ENCODE measurements at regions not wholly inside any gene's neighbourhood (a gene's known extent, or its start where the extent isn't known, plus 50 kb on each side); places are given as distances from the start of the nearest gene placed in this dataset.

DNA sequence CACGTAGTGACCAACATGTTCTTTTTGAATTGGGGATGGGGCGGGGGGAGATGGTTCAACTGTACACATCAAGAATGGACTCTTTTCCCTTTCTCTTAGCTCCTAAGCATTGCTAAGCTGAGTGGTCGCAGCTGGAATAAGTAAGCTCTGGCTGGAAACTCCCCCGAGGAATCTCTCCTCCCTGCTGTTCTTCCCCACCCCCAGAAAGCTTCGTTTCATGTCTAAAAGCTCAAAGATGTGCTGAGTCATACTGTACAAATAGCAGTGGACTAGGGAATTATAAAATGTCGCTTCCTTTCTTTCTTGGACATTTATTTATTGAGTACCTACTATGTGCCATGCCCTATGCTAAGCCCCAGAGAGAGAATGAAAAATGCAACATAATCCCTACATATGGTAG is 191.1 kb upstream of the ADO start:
- H3K4me3 ChIP-seq (ENCODE audit: low read depth, low read length) = no peak overlapping the region
- TF ChIP-seq, protein P1, sequence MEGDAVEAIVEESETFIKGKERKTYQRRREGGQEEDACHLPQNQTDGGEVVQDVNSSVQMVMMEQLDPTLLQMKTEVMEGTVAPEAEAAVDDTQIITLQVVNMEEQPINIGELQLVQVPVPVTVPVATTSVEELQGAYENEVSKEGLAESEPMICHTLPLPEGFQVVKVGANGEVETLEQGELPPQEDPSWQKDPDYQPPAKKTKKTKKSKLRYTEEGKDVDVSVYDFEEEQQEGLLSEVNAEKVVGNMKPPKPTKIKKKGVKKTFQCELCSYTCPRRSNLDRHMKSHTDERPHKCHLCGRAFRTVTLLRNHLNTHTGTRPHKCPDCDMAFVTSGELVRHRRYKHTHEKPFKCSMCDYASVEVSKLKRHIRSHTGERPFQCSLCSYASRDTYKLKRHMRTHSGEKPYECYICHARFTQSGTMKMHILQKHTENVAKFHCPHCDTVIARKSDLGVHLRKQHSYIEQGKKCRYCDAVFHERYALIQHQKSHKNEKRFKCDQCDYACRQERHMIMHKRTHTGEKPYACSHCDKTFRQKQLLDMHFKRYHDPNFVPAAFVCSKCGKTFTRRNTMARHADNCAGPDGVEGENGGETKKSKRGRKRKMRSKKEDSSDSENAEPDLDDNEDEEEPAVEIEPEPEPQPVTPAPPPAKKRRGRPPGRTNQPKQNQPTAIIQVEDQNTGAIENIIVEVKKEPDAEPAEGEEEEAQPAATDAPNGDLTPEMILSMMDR (IDR thresholded peaks at IDR 0.05; ENCODE audit: insufficient read depth, low read length) = no peak
- peak; percentile 48 for DNase-seq (ENCODE audit: low read depth)

DNA sequence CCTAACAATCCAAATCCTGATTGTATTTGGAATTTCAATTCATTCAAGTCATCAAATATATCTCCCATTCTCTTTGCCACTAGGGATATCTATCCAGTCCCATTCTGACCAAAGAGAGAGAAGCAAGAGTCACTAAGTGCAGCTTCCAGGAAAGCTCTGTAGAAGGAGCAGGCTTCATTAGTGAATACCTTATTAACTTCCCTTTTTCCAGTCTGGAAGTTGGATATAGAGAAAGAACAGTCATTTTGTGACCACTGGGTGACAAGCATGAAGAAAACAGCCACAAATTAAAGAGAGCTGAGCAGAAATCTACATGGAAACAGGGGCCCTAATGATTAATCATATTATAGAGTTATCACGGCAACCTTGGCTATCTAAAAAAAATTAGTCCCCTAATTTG is 190.7 kb upstream of the ADO start:
- TF ChIP-seq, protein P1 (IDR thresholded peaks at IDR 0.05; ENCODE audit: insufficient read depth, low read length) = no peak
- DNase-seq (ENCODE audit: low read depth) = no peak
- no peak overlapping the region for H3K4me3 ChIP-seq (ENCODE audit: low read depth, low read length)

DNA sequence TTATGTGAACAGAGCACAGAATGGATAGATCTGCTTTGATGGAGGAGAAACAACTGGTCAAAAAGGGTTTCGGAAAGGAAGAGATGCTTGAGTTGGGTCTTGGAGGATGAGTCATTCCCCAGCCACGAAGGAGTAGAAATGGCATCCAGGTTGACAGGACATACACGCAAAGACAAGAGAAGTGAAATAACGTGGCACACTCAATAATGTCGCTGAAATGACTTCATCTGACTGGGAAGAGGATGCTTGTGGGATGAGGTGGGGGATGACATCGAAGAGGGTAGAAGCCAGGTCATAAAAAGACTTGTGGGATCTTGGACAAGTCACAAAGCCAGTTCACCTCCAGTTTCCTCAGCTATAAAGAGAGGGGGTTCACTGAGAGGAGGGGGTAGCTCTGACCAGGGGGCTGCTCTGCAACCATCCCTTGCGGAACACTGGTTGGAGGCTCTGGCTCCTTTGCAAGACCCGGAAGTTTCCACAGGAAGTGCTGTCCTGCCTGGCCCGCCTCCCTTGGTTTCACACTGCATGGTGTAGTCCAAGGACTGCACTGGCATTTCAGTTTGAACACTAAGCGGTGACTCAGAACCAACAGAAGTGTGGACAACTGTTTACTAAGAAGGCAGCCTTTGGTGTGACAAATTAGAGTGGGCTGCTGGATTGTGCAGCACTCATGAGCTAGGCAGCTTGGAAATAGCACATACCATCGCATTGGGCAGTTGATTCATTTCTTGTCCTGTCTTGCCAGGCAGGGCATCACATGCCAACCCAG is 189.9 kb upstream of the ADO start:
- TF ChIP-seq, protein P1 (IDR thresholded peaks at IDR 0.05; ENCODE audit: insufficient read depth, low read length) = no peak
- H3K4me3 ChIP-seq (ENCODE audit: low read depth, low read length) = no peak overlapping the region
- no peak for DNase-seq (ENCODE audit: low read depth)

DNA sequence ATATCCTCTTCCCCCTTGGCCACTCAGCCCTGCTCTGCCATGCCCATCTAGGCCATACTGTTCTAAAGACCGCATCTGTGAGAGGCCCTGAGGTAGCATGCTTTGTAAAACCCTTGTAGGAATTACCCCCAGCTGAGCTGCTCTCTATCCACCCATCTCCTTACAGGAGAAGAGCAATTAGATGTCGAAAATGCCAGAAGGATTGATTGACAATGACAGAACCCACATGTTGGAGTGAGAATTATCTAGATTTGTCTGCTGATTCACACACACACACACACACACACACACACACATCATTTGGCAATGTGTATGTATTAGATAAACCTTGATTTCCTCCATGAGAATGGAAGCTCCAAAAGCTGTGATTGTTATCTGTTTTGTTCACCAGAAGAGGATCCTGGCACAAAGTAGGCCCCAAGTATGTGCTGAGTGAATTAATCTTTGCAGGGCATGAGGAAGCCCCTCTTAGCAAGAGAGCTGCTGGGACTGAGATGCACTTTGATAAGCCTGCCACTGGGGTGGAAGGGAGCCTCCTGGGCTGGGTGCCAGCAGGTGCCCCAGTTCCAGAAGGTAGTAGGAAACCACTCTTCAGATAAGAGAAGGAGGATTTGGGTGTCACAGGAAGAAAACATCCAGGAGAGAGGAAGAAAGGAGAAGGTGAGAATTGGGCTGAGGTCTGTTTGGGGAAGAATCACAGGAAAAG is 187.5 kb upstream of the ADO start:
- H3K4me3 ChIP-seq (ENCODE audit: low read depth, low read length) = no peak overlapping the region
- DNase-seq (ENCODE audit: low read depth) = no peak
- TF ChIP-seq, protein P1 (IDR thresholded peaks at IDR 0.05; ENCODE audit: insufficient read depth, low read length) = no peak

DNA sequence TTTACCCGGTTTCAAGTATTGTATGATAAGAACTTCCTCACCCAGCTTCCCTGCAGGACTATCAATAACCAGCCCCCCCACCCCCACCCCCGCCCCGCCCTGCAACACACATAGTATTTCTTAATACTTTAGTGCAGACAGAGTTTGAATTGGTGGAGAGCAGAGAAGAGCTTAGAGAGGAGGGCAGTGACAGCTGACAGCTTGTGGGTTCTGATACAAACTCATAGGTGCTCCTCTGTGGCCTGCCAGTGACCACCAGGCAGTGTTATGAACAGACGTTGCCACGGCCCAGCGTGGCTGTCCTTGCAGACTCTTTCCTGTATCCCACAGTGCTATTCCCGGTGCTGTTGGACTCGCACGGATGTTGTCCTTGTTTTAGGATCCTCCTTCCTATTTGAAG is 186.9 kb upstream of the ADO start:
- TF ChIP-seq, protein P1 (IDR thresholded peaks at IDR 0.05; ENCODE audit: insufficient read depth, low read length) = no peak
- no peak for DNase-seq (ENCODE audit: low read depth)
- no peak overlapping the region for H3K4me3 ChIP-seq (ENCODE audit: low read depth, low read length)

DNA sequence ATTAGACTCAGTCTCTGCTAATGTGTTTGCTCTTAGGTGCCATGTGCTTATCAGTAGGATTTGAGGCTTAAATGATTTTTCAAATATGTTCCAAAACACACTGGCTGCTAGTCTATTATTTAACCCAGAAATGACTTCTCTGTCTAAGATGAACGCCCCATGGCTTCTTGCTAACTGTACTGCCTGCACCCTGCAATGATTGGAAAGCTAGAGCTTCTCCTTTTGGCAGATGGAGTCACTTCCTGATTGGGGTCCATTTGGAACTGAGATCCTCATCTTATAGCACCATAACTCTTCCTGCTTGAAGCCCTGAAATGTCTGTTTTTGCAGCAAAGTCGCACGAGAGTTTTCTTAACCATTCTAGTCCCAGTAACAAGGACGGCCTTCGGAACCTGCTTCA is 186.5 kb upstream of the ADO start:
- no peak overlapping the region for H3K4me3 ChIP-seq (ENCODE audit: low read depth, low read length)
- no peak for DNase-seq (ENCODE audit: low read depth)
- TF ChIP-seq, protein P1 (IDR thresholded peaks at IDR 0.05; ENCODE audit: insufficient read depth, low read length) = no peak
